ENCODE measurements at regions not wholly inside any gene's neighbourhood (a gene's known extent, or its start where the extent isn't known, plus 50 kb on each side); places are given as distances from the start of the nearest gene placed in this dataset.
A peak's percentile ranks its signal among the peaks of the same experiment; 100 is the strongest.
"Not testable (repeated sequence)": the region's sequence is repeated elsewhere in the genome, so short reads cannot be mapped to it uniquely, and the experiment has no call there.

DNA sequence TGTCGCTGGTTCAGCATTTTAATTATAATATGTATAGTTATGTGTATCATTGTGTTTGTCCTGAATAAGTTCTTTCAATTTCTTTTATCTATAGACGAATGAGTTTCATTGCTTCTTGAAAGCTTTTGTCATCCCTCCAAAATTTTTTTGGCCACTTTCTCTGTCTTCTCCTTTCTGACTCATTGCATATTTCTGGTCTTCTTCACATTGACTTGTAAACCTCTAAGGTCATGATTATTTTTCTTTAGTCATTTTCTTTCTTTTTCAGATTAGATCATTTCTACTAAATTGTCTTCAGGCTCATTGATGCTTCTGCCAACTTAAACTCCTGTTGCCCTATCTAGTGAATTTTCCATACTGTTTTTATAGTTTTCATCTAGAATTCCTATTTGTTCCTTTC is 555.1 kb downstream of the RPIA start:
- H3K4me3 Mint-ChIP-seq: peak overlapping the region; percentile 18
- peaks cover 18% of the 10 kb centered on the region for H3K4me1 Mint-ChIP-seq
- not testable (repeated sequence) for H3K9me3 Mint-ChIP-seq; DNase-seq (ENCODE audit: low spot score in 2 of 2); H3K27me3 Mint-ChIP-seq; H3K36me3 Mint-ChIP-seq; ATAC-seq (ENCODE audit: low read depth)
- peak overlapping the region; percentile 68 for H3K27ac Mint-ChIP-seq

DNA sequence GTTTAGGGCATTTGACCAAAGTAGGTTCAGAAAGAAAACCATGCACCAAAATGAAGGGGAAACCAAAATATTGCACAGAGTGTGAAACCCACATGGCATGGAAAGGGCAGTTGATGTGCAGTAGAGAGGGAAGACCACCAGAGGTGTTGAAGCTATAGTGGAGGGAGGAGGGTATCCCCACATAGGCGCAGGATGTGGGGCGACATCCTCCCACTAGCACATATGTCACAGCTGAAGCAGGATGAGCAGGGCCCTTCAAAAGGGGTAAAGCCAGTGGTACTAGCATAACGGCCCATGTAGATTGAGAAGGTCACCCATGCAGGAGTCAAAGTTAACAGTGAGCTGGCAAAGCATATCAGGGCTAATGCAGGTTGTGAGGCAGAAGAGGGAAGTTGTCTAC is 563.5 kb downstream of the RPIA start:
- H3K27ac Mint-ChIP-seq; H3K36me3 Mint-ChIP-seq; H3K4me3 Mint-ChIP-seq; H3K9me3 Mint-ChIP-seq; H3K4me1 Mint-ChIP-seq; DNase-seq (ENCODE audit: low spot score in 2 of 2); ATAC-seq (ENCODE audit: low read depth); H3K27me3 Mint-ChIP-seq: not testable (repeated sequence)

DNA sequence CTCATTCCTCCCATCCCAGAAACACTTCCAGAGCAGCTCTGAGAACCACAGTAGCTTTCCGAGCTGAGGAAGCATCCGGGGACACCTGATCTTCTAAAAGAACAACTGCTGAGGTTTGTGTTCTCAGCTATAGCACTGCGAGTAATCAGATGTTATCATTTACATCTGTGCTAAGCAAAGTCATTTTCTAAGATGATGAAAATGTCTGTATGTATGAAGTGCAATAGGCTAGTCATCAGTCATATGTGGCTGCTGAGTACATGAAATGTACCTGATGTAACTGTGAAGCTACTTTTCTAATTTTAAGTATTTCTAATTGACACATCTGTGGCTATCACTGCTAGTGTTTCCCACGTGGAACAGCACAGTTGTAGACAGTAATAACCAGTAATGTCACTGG is 582.0 kb downstream of the RPIA start:
- H3K36me3 Mint-ChIP-seq: not testable (repeated sequence)

DNA sequence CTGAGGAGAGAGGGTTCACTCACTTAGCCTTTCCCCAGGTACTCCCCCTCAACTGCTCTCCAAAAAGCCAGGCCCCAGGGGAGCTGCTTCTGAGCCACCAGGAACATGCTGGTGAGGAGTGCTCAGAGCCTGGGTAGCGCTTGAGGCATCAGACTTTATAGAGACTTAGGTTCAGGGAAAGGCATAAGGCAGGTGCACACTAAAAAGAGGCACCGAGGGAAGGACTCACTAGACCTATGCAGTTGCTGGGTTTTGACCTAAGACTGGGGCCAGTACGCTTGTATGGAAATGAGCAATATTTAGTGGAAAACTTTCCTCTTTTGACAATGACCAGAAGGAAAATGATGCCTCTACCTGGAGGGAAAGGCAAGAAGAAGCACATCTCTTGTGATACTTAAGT is 589.1 kb downstream of the RPIA start:
- H3K36me3 Mint-ChIP-seq; H3K27me3 Mint-ChIP-seq; H3K4me3 Mint-ChIP-seq; H3K9me3 Mint-ChIP-seq; DNase-seq (ENCODE audit: low spot score in 2 of 2); H3K27ac Mint-ChIP-seq; H3K4me1 Mint-ChIP-seq; ATAC-seq (ENCODE audit: low read depth): not testable (repeated sequence)

More for the DNA sequence above, 582.0 kb downstream of the RPIA start:
- not testable (repeated sequence) for H3K27ac Mint-ChIP-seq; H3K4me3 Mint-ChIP-seq; ATAC-seq (ENCODE audit: low read depth); H3K27me3 Mint-ChIP-seq; H3K9me3 Mint-ChIP-seq; H3K4me1 Mint-ChIP-seq; DNase-seq (ENCODE audit: low spot score in 2 of 2)

DNA sequence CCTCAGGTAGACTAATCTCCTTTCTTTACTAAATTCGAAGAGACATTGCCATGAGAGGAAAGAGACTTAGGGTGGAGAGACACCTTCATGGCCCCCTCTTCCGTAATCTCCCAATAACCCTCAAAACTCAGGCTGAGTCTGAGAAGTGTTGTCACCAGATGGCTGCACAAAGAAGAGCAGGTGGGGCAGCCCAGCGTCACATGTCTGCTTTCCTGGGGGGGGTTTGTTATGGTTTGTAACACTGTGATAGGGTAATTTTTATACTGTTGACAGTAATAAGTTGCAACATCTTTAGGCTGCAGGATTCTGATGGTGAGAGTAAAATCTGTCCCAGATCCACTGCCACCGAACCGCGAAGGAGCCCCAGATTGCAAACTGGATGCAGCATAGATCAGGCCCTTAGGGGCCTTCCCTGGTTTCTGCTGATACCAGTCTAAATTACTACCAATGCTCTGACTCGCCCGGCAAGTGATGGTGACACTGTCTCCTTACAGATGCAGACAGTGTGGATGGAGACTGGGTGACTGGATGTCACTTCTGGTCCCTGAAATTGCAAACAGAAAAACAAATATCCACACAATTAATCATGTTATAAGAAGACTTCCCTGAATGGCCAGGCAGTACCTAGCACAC is 595.1 kb downstream of the RPIA start:
- ATAC-seq (ENCODE audit: low read depth): peak; percentile 85
- H3K9me3 Mint-ChIP-seq; H3K27ac Mint-ChIP-seq; H3K36me3 Mint-ChIP-seq; H3K27me3 Mint-ChIP-seq; H3K4me3 Mint-ChIP-seq; DNase-seq (ENCODE audit: low spot score in 2 of 2); H3K4me1 Mint-ChIP-seq: not testable (repeated sequence)

DNA sequence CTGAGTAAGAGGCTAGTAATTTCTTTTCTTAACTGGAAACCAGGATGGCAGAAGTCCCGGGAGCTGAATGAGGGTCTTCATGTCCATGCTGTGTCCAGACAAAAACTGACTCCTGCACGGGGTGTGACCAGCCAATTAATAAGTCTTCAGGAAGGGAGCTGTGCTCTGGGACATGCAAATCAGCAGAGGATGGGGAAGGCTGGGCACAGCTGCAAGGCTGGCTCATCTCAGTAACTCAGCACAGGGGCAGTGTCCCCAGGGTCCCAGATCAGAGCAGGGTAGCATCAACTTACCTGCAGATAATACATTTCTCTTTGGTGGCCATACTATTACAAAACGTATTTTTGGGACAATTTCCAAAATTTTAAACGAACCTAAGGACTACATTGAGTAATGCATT is 595.6 kb downstream of the RPIA start:
- not testable (repeated sequence) for H3K9me3 Mint-ChIP-seq; H3K4me1 Mint-ChIP-seq; H3K4me3 Mint-ChIP-seq; H3K27ac Mint-ChIP-seq; H3K27me3 Mint-ChIP-seq; DNase-seq (ENCODE audit: low spot score in 2 of 2); H3K36me3 Mint-ChIP-seq
- ATAC-seq (ENCODE audit: low read depth): peak; percentile 48

DNA sequence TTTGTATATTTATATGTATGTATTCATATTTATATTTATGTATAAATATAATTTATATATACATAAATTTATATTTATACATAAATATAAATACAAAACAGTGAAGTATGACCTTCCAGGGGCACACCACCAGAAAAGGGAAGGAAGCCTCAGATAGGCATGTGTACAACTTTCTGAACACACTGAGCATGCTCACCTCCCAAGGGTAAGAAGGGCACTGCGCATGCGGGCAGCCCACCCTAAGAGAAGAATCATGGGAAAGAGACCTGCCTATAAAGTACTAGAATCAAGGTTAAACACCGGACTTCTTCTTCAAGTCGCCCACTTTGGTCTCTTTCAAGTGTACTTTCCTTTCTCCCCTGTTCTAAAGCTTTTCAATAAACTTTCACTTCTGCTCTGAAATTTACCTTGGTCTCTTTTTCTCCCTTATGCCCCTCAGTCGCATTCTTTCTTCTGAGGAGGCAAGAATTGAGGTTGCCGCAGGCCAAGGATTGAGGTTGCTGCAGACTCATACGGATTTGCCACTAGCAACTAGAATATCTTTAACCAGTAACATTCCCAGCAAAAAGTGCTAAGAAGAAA is 600.3 kb downstream of the RPIA start:
- H3K4me3 Mint-ChIP-seq; H3K27ac Mint-ChIP-seq; H3K4me1 Mint-ChIP-seq; H3K36me3 Mint-ChIP-seq; DNase-seq (ENCODE audit: low spot score in 2 of 2); H3K27me3 Mint-ChIP-seq; H3K9me3 Mint-ChIP-seq: not testable (repeated sequence)
- ATAC-seq (ENCODE audit: low read depth): peak; percentile 77

DNA sequence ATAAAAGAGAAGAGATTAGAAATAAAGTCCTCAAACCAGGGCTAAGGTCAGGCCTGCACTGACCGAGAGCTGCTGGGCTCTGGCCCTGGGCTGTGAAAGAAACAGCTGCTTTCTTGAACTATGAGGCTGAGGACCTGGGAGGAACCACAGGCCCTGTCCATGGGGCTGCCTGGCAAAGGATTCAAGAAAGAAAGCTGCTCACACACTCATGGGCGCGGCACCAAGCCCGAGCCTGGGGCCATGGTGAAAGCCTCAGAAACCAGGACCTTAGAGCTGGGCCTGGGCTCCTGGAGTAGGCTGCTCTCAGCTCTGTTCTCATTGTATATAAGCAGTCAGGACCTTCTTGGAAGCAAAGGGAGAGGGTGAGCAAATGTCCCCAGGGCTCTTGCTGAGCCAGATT is 601.9 kb downstream of the RPIA start:
- H3K27me3 Mint-ChIP-seq; H3K27ac Mint-ChIP-seq; H3K36me3 Mint-ChIP-seq; H3K4me3 Mint-ChIP-seq; H3K4me1 Mint-ChIP-seq; DNase-seq (ENCODE audit: low spot score in 2 of 2); ATAC-seq (ENCODE audit: low read depth); H3K9me3 Mint-ChIP-seq: not testable (repeated sequence)

DNA sequence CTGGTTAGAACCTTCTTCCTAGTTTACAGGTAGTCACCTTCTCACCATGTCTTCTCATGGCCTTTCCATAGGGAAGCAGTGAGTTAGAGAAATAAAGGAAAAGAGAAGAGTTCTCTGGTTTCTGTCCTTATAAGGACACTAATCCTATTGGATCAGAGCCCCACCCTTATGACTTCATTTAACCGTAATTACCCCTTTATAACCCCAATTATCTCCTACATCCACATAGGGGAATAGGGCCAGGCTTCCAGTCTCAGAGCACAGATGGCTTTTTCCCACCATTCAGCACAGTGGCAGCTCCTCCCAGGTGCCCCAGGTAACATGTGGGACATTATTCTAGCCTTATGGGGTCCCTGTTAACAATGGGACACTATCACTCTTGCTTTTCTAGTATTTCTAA is 602.9 kb downstream of the RPIA start:
- ATAC-seq (ENCODE audit: low read depth); H3K4me3 Mint-ChIP-seq; H3K27me3 Mint-ChIP-seq; H3K36me3 Mint-ChIP-seq; DNase-seq (ENCODE audit: low spot score in 2 of 2); H3K27ac Mint-ChIP-seq; H3K4me1 Mint-ChIP-seq; H3K9me3 Mint-ChIP-seq: not testable (repeated sequence)

DNA sequence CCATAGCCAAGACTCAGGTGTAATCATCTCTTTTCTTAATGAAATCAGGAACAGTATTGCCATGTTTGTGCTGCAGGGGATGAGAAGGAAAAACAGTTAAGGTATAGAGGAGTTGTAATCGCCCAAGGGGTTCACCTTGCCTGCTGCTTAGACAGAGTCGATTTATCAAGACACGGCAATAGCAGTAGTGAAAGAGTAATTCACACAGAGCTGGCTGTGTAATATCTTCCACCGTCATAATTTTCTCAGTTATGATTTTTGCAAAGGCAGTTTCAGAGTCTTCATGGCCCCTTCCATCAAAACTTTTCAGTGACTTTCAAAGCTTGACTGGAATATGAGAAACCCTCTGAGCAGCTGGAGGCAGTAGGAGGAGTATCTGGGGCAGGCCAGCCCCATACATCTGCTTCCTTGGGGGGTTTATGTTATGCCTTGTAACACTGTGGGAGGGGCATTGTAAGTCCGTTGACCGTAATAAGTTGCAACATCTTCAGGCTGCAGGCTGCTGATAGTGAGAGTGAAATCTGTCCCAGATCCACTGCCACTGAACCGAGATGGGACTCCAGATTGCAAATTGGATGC is 605.4 kb downstream of the RPIA start:
- not testable (repeated sequence) for H3K9me3 Mint-ChIP-seq; ATAC-seq (ENCODE audit: low read depth); H3K4me1 Mint-ChIP-seq; H3K27ac Mint-ChIP-seq; H3K4me3 Mint-ChIP-seq; DNase-seq (ENCODE audit: low spot score in 2 of 2); H3K36me3 Mint-ChIP-seq; H3K27me3 Mint-ChIP-seq

DNA sequence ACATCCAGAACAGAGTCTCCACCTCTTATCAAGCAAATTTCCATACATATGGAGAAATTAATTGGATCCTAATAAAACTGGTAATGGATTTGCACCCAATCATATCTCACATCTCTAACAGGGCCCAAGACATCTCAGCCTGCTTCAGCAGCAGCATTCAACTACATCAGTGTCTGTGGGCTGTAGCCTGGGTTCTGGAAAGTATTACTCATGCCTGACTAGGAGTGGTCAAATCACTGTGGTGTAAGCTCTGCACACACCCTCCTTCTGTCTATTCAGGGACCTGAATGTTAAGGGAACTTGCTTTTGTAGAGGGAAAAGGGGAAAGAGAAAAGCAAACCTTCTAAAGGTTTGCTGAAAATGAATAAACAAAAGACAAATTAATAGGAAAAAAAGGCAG is 607.7 kb downstream of the RPIA start:
- not testable (repeated sequence) for H3K9me3 Mint-ChIP-seq; DNase-seq (ENCODE audit: low spot score in 2 of 2); H3K27me3 Mint-ChIP-seq; ATAC-seq (ENCODE audit: low read depth); H3K36me3 Mint-ChIP-seq; H3K27ac Mint-ChIP-seq; H3K4me3 Mint-ChIP-seq; H3K4me1 Mint-ChIP-seq

DNA sequence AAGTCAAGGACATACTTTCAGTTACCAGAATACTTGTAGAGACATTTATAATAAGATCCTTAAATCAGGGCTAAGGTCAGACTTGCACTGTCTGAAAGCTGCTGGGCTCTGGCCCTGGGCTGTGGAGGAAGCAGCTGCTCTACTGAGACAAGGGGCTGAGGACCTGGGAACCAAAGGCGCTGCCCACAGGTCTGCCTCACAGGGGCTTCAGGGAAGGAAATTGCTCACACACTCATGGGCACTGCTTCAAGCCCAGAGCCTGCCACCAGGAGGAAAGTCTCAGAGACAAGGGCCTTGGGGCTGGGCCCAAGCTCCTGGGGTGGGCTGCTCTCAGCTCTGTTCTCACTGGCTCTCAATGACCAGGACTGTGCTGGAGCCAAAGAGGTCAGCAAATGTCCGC is 614.1 kb downstream of the RPIA start:
- H3K27me3 Mint-ChIP-seq; DNase-seq (ENCODE audit: low spot score in 2 of 2); H3K4me1 Mint-ChIP-seq; H3K4me3 Mint-ChIP-seq; H3K36me3 Mint-ChIP-seq; H3K9me3 Mint-ChIP-seq; ATAC-seq (ENCODE audit: low read depth); H3K27ac Mint-ChIP-seq: not testable (repeated sequence)

DNA sequence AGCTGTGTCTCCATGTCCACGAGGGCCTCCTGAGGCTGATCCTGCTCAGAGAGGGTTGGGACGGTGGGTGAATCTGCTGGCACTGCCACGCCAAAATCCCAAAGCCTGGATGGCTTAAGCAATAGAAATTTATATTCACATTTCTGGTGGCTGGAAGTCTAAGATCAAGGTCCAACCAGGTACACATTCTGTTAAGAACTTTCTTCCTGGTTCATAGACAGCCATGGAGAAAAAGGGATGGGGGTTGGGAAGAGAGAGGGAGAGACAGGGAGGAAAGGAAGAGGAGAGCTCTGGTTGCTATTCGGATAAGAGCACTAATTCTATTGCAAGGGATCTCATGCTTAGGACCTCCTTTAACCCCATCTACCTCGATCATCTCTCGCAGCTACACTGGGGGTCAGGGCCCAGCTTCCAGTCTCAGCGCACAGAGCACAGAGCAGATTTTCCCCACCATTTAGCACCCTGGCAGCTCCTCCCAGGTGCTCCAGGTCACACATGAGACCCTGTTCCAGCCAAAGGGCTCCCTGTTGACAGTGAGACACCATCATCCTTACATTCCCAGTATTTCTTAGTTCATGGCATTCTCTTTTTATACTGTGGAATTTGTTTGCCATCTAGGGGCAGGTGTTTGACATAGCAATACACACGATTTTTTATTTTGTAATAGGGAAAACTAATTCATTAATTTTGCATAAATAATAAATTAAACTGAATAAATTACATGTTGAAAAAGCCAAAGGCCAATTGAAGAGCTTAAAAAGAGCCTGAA is 615.6 kb downstream of the RPIA start:
- not testable (repeated sequence) for DNase-seq (ENCODE audit: low spot score in 2 of 2)

DNA sequence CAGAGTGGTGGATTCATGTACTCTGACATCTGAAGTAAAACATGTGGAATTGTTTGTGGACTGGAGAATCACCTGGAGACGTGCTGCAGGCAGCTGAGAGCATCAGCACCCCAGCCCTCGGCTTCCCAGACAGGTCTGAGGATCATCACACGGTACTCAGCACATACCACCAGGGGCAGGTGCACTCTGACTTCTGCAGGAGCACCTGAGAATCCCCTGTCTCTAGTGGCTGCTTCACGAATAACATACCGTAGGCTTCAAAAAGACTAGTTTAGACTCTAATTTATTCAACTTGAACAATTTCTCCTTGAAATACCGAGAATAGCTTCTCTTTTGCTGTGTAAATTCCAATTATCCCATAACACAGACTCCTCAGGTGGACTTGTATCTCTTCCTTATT is 627.5 kb downstream of the RPIA start:
- not testable (repeated sequence) for H3K4me1 Mint-ChIP-seq; H3K9me3 Mint-ChIP-seq; H3K36me3 Mint-ChIP-seq; H3K27ac Mint-ChIP-seq; DNase-seq (ENCODE audit: low spot score in 2 of 2); H3K27me3 Mint-ChIP-seq; H3K4me3 Mint-ChIP-seq
- ATAC-seq (ENCODE audit: low read depth): peak; percentile 77

More for the DNA sequence above, 615.6 kb downstream of the RPIA start:
- not testable (repeated sequence) for H3K27me3 Mint-ChIP-seq; ATAC-seq (ENCODE audit: low read depth); H3K36me3 Mint-ChIP-seq; H3K4me1 Mint-ChIP-seq; H3K4me3 Mint-ChIP-seq; H3K9me3 Mint-ChIP-seq; H3K27ac Mint-ChIP-seq

All from memory B cell (primary cell).